Gastrocnemius medialis (tissue), 4 donors: ENCODE measurements at regions not wholly inside any gene's neighbourhood (a gene's known extent, or its start where the extent isn't known, plus 50 kb on each side); places are given as distances from the start of the nearest gene placed in this dataset.

Experiments used
- ATAC-seq, 2 donors: fragments of 150-250 bp; one replicate each; pipeline ENCODE4 v1.9.1; 2016
- DNase-seq, 2 donors: peaks; one replicate each; pipeline ENCODE4 v3.0.0-alpha.2; 2019
- H3K27ac ChIP-seq, 4 donors: fragments of 200-600 bp; sonication (generic); 1 replicate in 1 of 4; 2 replicates in 3 of 4; pipeline ENCODE4 v1.5.1; 2016 to 2018; ENCODE audit warnings: mild to moderate bottlenecking in 2 of 4, moderate library complexity in 1 of 4
- H3K27me3 ChIP-seq, 3 donors: fragments of 200-600 bp; sonication (generic) in 2 of 3; 1 replicate in 1 of 3; 2 replicates in 2 of 3; pipeline versions ENCODE4 v1.5.1 to v1.6.0; 2016 to 2019; ENCODE audit warnings: mild to moderate bottlenecking in 1 of 3, moderate library complexity in 1 of 3
- H3K36me3 ChIP-seq, 2 donors: fragments of 200-600 bp; sonication (generic) in 1 of 2; one replicate each; pipeline ENCODE4 v1.5.1; 2017 to 2018
- H3K4me1 ChIP-seq, 2 donors: fragments of 200-600 bp; sonication (generic) in 1 of 2; one replicate each; pipeline ENCODE4 v1.5.1; 2016 to 2017; ENCODE audit warnings: mild to moderate bottlenecking in 2 of 2
- H3K4me3 ChIP-seq, 4 donors: fragments of 200-600 bp; sonication (generic) in 3 of 4; 1 replicate in 1 of 4; 2 replicates in 3 of 4; pipeline ENCODE4 v1.5.1; 2016 to 2019; ENCODE audit warnings: mild to moderate bottlenecking in 2 of 4
- H3K9me3 ChIP-seq, 3 donors: fragments of 200-600 bp; sonication (generic) in 2 of 3; 1 replicate in 1 of 3; 2 replicates in 2 of 3; pipeline ENCODE4 v1.5.1; 2016 to 2019
- CTCF ChIP-seq, 5 experiments: fragments of 450-650 bp in 3 of 5; fragments of 200-600 bp in 2 of 5; sonication (generic) in 2 of 5; IDR thresholded peaks in 4 of 5; conservative IDR thresholded peaks in 1 of 5; 1 replicate in 4 of 5; 2 replicates in 1 of 5; pipeline ENCODE4 v1.5.1; 2016 to 2019; ENCODE audit warnings: antibody characterized with exemption in 5 of 5, mild to moderate bottlenecking in 3 of 5, moderate library complexity in 3 of 5
- POLR2A ChIP-seq, 2 donors: fragments of 450-650 bp; IDR thresholded peaks; one replicate each; pipeline ENCODE4 v1.6.1; 2017; ENCODE audit warnings: antibody characterized with exemption in 2 of 2, mild to moderate bottlenecking in 2 of 2, moderate library complexity in 2 of 2
- in situ Hi-C, 4 donors: fragments of 200-750 bp; cut with MboI; loops; one replicate each; pipeline versions ENCODE4 v1.15.0 to v1.8.0; 2017; ENCODE audit warnings: low sequenced_read_pairs in 4 of 4
- intact Hi-C: fragments of 100-400 bp; cut with DNase I; formaldehyde crosslinking; loops from one replicate; pipeline ENCODE4 v1.15.1; 2023; ENCODE audit warnings: low total_unique reads

GRCh38 chr20:39446397-39446796, 484.3 kb downstream of the DHX35 start:
- no peaks in the 10 kb centered on the region for H3K27me3 ChIP-seq
- H3K4me3 ChIP-seq, result no peak overlapping the region
- ATAC-seq (no peak), DNase-seq (no peak)
- TF ChIP-seq POLR2A (IDR thresholded peaks at IDR 0.05), result no peak
- no peak for TF ChIP-seq CTCF (IDR thresholded peaks at IDR 0.05 in 4 of 5, conservative IDR thresholded peaks at IDR 0.05 in 1 of 5)
- intact Hi-C loops (no loop called here), in situ Hi-C loops (no loop called here)
- no peak overlapping the region for H3K27ac ChIP-seq
- no peaks in the 10 kb centered on the region for H3K9me3 ChIP-seq
- H3K36me3 ChIP-seq, result no peaks in the 10 kb centered on the region
- no peaks in the 10 kb centered on the region for H3K4me1 ChIP-seq

GRCh38 chr20:39445095-39445494, 483.0 kb downstream of the DHX35 start:
- H3K4me3 ChIP-seq, result no peak overlapping the region
- no peaks in the 10 kb centered on the region for H3K27me3 ChIP-seq
- H3K4me1 ChIP-seq, result no peaks in the 10 kb centered on the region
- no peaks in the 10 kb centered on the region for H3K9me3 ChIP-seq
- no peak overlapping the region for H3K27ac ChIP-seq
- intact Hi-C loops (no loop called here), in situ Hi-C loops (no loop called here)
- no peaks in the 10 kb centered on the region for H3K36me3 ChIP-seq
- no peak for ATAC-seq
- no peak for DNase-seq
- TF ChIP-seq CTCF (IDR thresholded peaks at IDR 0.05 in 4 of 5, conservative IDR thresholded peaks at IDR 0.05 in 1 of 5) (no peak), POLR2A (IDR thresholded peaks at IDR 0.05) (no peak)

GRCh38 chr20:39433466-39433865, 471.3 kb downstream of the DHX35 start:
- DNase-seq (no peak), ATAC-seq (no peak)
- Histone ChIP-seq H3K9me3 (no peaks in the 10 kb centered on the region), H3K36me3 (no peaks in the 10 kb centered on the region), H3K4me3 (no peak overlapping the region), H3K4me1 (no peaks in the 10 kb centered on the region), H3K27ac (no peak overlapping the region), H3K27me3 (no peaks in the 10 kb centered on the region)
- TF ChIP-seq CTCF (IDR thresholded peaks at IDR 0.05 in 4 of 5, conservative IDR thresholded peaks at IDR 0.05 in 1 of 5) (no peak), POLR2A (IDR thresholded peaks at IDR 0.05) (no peak)
- in situ Hi-C loops, result no loop called here
- intact Hi-C loops, result no loop called here

- Histone ChIP-seq H3K27me3 (no peaks in the 10 kb centered on the region), H3K4me3 (no peak overlapping the region), H3K27ac (no peak overlapping the region), H3K4me1 (no peaks in the 10 kb centered on the region), H3K36me3 (no peaks in the 10 kb centered on the region), H3K9me3 (no peaks in the 10 kb centered on the region)
- DNase-seq (no peak), ATAC-seq (no peak)
- in situ Hi-C loops, result no loop called here
- intact Hi-C loops, result no loop called here
- TF ChIP-seq POLR2A (IDR thresholded peaks at IDR 0.05), result no peak
- TF ChIP-seq CTCF (IDR thresholded peaks at IDR 0.05 in 4 of 5, conservative IDR thresholded peaks at IDR 0.05 in 1 of 5), result no peak
These were observed 469.1 kb downstream of the DHX35 start for GRCh38 chr20:39431091-39431880.

- Histone ChIP-seq H3K9me3 (no peaks in the 10 kb centered on the region), H3K27me3 (no peaks in the 10 kb centered on the region), H3K36me3 (no peaks in the 10 kb centered on the region), H3K4me1 (no peaks in the 10 kb centered on the region), H3K4me3 (no peak overlapping the region), H3K27ac (no peak overlapping the region)
- DNase-seq, result no peak
- in situ Hi-C loops, result no loop called here
- TF ChIP-seq POLR2A (IDR thresholded peaks at IDR 0.05) (no peak), CTCF (IDR thresholded peaks at IDR 0.05 in 4 of 5, conservative IDR thresholded peaks at IDR 0.05 in 1 of 5) (peak in 2 of 5 experiments; percentile 40 to 44)
- no peak for ATAC-seq
- intact Hi-C loops, result no loop called here
These were observed 467.6 kb downstream of the DHX35 start for GRCh38 chr20:39429726-39430125.
